CD14-positive monocyte (primary cell): ENCODE measurements at regions not wholly inside any gene's neighbourhood (a gene's known extent, or its start where the extent isn't known, plus 50 kb on each side); places are given as distances from the start of the nearest gene placed in this dataset.

Source experiments
- DNase-seq, 3 donors: peaks; one replicate each; pipeline ENCODE4 v3.0.0-alpha.2; 2011 to 2022
- H2AFZ ChIP-seq: 2 replicates; pipeline ENCODE4 v1.6.0; 2012; ENCODE audit warnings: mild to moderate bottlenecking, low read depth, low read length, inconsistent platforms; ENCODE audit not compliant: insufficient read depth, poor library complexity, severe bottlenecking
- H3K27ac ChIP-seq, 2 donors: 1 replicate in 1 of 2; 2 replicates in 1 of 2; pipeline ENCODE4 v1.5.1; 2012 to 2013; ENCODE audit warnings: low read length in 2 of 2, control low read depth in 1 of 2, inconsistent platforms in 1 of 2, low read depth in 1 of 2, mild to moderate bottlenecking in 1 of 2
- H3K27me3 ChIP-seq, 2 donors: one replicate each; pipeline versions ENCODE4 v1.6.0 to v1.6.1; 2011 to 2013; ENCODE audit warnings: low read length in 2 of 2; ENCODE audit not compliant: control insufficient read depth in 2 of 2, insufficient read depth in 2 of 2
- H3K36me3 ChIP-seq, 2 donors: replicated peaks in 1 of 2; 1 replicate in 1 of 2; 2 replicates in 1 of 2; pipeline versions ENCODE4 v1.5.1 to v1.6.1; 2012 to 2013; ENCODE audit warnings: low read length in 2 of 2, control low read depth in 1 of 2, inconsistent platforms in 1 of 2, mild to moderate bottlenecking in 1 of 2; ENCODE audit not compliant: insufficient read depth in 2 of 2, control insufficient read depth in 1 of 2
- H3K4me1 ChIP-seq, 2 donors: 1 replicate in 1 of 2; 2 replicates in 1 of 2; pipeline versions ENCODE4 v1.5.1 to v1.6.1; 2012 to 2013; ENCODE audit warnings: low read length in 2 of 2, control low read depth in 1 of 2, inconsistent platforms in 1 of 2, mild to moderate bottlenecking in 1 of 2, moderate library complexity in 1 of 2; ENCODE audit not compliant: insufficient read depth in 2 of 2, control insufficient read depth in 1 of 2
- H3K4me2 ChIP-seq: replicated peaks from 2 replicates; pipeline ENCODE3; 2012; ENCODE audit warnings: low read length, moderate library complexity, mild to moderate bottlenecking; ENCODE audit not compliant: poor library complexity, severe bottlenecking; ENCODE audit errors: extremely low read depth
- H3K4me3 ChIP-seq, 3 experiments: fragments of 200-600 bp in 1 of 3; sonication (generic) in 1 of 3; replicated peaks in 1 of 3; 1 replicate in 2 of 3; 2 replicates in 1 of 3; pipeline ENCODE4 v1.5.1; 2011 to 2013; ENCODE audit warnings: low read length in 3 of 3, mild to moderate bottlenecking in 3 of 3, control low read depth in 2 of 3, low read depth in 2 of 3, inconsistent platforms in 1 of 3, moderate library complexity in 1 of 3
- H3K79me2 ChIP-seq: 2 replicates; pipeline ENCODE4 v1.6.0; 2012; ENCODE audit warnings: mild to moderate bottlenecking, control low read depth, inconsistent platforms, low read length, moderate library complexity; ENCODE audit not compliant: insufficient read depth
- H3K9ac ChIP-seq: 2 replicates; pipeline ENCODE4 v1.6.0; 2017; ENCODE audit warnings: low read length, mild to moderate bottlenecking; ENCODE audit not compliant: insufficient read depth, poor library complexity, severe bottlenecking
- H3K9me3 ChIP-seq, 2 donors: replicated peaks in 1 of 2; 1 replicate in 1 of 2; 2 replicates in 1 of 2; pipeline versions ENCODE4 v1.5.1 to v1.6.1; 2012 to 2013; ENCODE audit warnings: low read length in 2 of 2, control low read depth in 1 of 2; ENCODE audit not compliant: control insufficient read depth in 1 of 2, insufficient read depth in 1 of 2
- H4K20me1 ChIP-seq: 2 replicates; pipeline ENCODE4 v1.6.0; 2012; ENCODE audit warnings: mild to moderate bottlenecking, low read length, control low read depth, moderate library complexity; ENCODE audit not compliant: insufficient read depth
- H3K27ac Mint-ChIP-seq, 7 donors: one replicate each; pipeline ENCODE4 v1.8.0; 2020; ENCODE audit warnings: mild to moderate bottlenecking in 7 of 7, mixed read lengths in 7 of 7, moderate library complexity in 6 of 7, inconsistent platforms in 2 of 7
- H3K27me3 Mint-ChIP-seq, 3 donors: one replicate each; pipeline ENCODE4 v1.8.0; 2021 to 2022; ENCODE audit warnings: low read depth in 3 of 3, mild to moderate bottlenecking in 3 of 3, mixed read lengths in 3 of 3, moderate library complexity in 3 of 3, inconsistent platforms in 1 of 3
- H3K36me3 Mint-ChIP-seq, 2 donors: one replicate each; pipeline ENCODE4 v1.8.0; 2020; ENCODE audit warnings: mixed read lengths in 2 of 2, inconsistent platforms in 1 of 2, mild to moderate bottlenecking in 1 of 2
- H3K4me1 Mint-ChIP-seq: one replicate; pipeline ENCODE4 v1.8.0; 2020; ENCODE audit warnings: mild to moderate bottlenecking, mixed read lengths
- H3K4me3 Mint-ChIP-seq, 2 donors: one replicate each; pipeline ENCODE4 v1.8.0; 2020; ENCODE audit warnings: mild to moderate bottlenecking in 2 of 2, mixed read lengths in 2 of 2, moderate library complexity in 1 of 2
- H3K9me3 Mint-ChIP-seq, 7 donors: one replicate each; pipeline ENCODE4 v1.8.0; 2020 to 2022; ENCODE audit warnings: mixed read lengths in 7 of 7, mild to moderate bottlenecking in 6 of 7, moderate library complexity in 6 of 7, inconsistent platforms in 2 of 7
- CTCF ChIP-seq: fragments of 200-600 bp; IDR thresholded peaks from one replicate; pipeline ENCODE4 v1.8.0; 2022; ENCODE audit warnings: antibody characterized with exemption, mild to moderate bottlenecking
- WGBS: methylation state at CpG from one replicate; pipeline ENCODE4 v1.1.5; 2013; ENCODE audit warnings: missing lambda C conversion rate; ENCODE audit not compliant: insufficient coverage; 5-methylcytosine and 5-hydroxymethylcytosine counted together
- intact Hi-C, 2 donors: fragments of 100-400 bp; cut with micrococcal nuclease; formaldehyde crosslinking; loops; one replicate each; pipeline versions ENCODE4 v1.15.0 to v1.15.1; 2023

- H3K4me1 ChIP-seq = peaks cover 38 to 51% of the 10 kb centered on the region in 2 donors
- H3K36me3 ChIP-seq = no peaks in the 10 kb centered on the region
- 0% methylated on average over 1 of the region's 3 CpGs for WGBS
- no peak for TF ChIP-seq CTCF
- Mint-ChIP-seq H3K27ac (peak overlapping the region; percentile 24 to 80 (median 74)), H3K9me3 (peaks cover 0 to 6% (median 2%) of the 10 kb centered on the region in 7 donors), H3K4me3 (peak overlapping the region in 1 of 2 donors; percentile 15), H3K27me3 (peaks cover 1 to 7% (median 2%) of the 10 kb centered on the region in 3 donors), H3K36me3 (no peaks in the 10 kb centered on the region), H3K4me1 (peaks cover 48% of the 10 kb centered on the region)
- peak; percentile 17 to 46 (median 23) for DNase-seq
- peak overlapping the region; percentile 7 to 11 for H3K27ac ChIP-seq
- intact Hi-C loops = no loop called here
- no peaks in the 10 kb centered on the region for H3K9me3 ChIP-seq
- H3K79me2 ChIP-seq = no peaks in the 10 kb centered on the region
- no peak overlapping the region for H3K9ac ChIP-seq
- no peak overlapping the region for H3K4me3 ChIP-seq
- no peaks in the 10 kb centered on the region for H3K27me3 ChIP-seq
- H4K20me1 ChIP-seq = no peaks in the 10 kb centered on the region
- no peak overlapping the region for H2AFZ ChIP-seq
- peak overlapping the region; percentile 3 for H3K4me2 ChIP-seq
Observed at GRCh38 chr2:215615803-215616174, 179.9 kb upstream of the FN1 start.

- Mint-ChIP-seq H3K36me3 (no peaks in the 10 kb centered on the region), H3K4me1 (peaks cover 43% of the 10 kb centered on the region), H3K9me3 (peaks cover 0 to 6% (median 2%) of the 10 kb centered on the region in 7 donors), H3K27ac (peak overlapping the region in 4 of 7 donors; percentile 1 to 76 (median 44)), H3K4me3 (no peak overlapping the region), H3K27me3 (peaks cover 1 to 7% (median 2%) of the 10 kb centered on the region in 3 donors)
- Histone ChIP-seq H2AFZ (no peak overlapping the region), H3K4me3 (no peak overlapping the region), H3K9me3 (no peaks in the 10 kb centered on the region), H3K27me3 (no peaks in the 10 kb centered on the region), H3K4me1 (peaks cover 35 to 46% of the 10 kb centered on the region in 2 donors), H3K79me2 (no peaks in the 10 kb centered on the region), H4K20me1 (no peaks in the 10 kb centered on the region), H3K36me3 (no peaks in the 10 kb centered on the region), H3K27ac (peak overlapping the region in 1 of 2 donors; percentile 7), H3K9ac (no peak overlapping the region), H3K4me2 (peak overlapping the region; percentile 3)
- no peak for DNase-seq
- intact Hi-C loops = no loop called here
- 93% methylated on average over 24 of the region's 32 CpGs for WGBS
- no peak for TF ChIP-seq CTCF
Observed at GRCh38 chr2:215615067-215615802, 179.4 kb upstream of the FN1 start.
